Fibroblast of gingiva (primary cell): ENCODE measurements at regions not wholly inside any gene's neighbourhood (a gene's known extent, or its start where the extent isn't known, plus 50 kb on each side); places are given as distances from the start of the nearest gene placed in this dataset.
"Not testable (repeated sequence)": the region's sequence is repeated elsewhere in the genome, so short reads cannot be mapped to it uniquely, and the experiment has no call there.

Source experiments
- DNase-seq: peaks from one replicate; pipeline ENCODE4 v3.0.0-alpha.2; 2011; ENCODE audit warnings: low read depth

DNA sequence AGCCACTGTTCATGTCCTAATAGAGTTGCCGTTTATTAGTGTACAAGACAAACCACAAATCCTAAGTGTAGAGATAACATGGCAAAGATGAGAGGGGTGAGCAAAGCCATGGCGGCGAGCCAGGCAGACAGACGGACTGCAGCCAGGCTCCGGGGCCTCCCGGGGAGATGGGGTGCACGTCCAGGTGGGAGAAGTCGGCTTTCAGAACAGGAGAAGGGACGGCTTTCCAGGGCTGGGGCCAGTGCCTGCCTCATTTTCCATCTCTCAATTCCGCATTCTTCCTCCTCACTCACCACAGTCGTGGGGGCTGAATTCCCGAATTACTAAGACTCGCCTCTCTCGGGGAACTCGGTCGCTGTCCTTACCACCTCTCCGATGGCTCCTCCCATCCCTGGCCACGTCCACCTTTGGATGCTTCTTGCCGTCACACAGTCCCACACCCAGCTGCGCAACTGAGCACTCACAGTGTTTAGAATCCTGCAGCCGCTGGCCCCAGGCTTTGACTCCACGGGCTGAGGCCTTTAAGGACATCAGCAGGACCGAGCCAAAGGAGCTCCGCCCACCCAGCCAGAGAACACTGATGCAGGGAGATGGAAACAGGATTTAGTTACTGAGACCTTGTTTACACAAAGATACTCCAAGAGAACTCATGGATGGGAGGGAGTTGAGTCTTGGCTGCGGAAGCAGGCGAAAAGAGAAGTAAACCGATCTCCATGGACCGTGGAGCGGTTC is 59.7 kb downstream of the RNF112 start:
- peak; percentile 61 for DNase-seq

DNA sequence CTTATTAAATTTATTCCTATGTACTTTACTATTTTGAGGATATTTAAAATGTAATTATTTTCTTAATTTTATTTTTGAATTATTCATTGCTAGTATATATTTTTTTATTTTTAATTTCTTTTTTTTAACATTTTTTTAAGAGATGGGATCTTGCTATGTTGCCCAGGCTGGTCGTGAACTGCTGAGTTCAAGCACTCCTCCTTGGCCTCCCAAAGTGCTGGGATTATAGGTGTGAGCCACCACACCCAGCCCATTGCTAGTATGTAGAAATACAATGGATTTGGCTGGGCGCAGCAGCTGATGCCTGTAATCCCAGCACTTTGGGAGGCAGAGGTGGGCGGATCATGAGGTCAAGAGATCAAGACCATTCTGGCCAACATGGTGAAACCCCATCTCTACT is 59.2 kb upstream of the SLC47A1 start:
- DNase-seq, result not testable (repeated sequence)

DNA sequence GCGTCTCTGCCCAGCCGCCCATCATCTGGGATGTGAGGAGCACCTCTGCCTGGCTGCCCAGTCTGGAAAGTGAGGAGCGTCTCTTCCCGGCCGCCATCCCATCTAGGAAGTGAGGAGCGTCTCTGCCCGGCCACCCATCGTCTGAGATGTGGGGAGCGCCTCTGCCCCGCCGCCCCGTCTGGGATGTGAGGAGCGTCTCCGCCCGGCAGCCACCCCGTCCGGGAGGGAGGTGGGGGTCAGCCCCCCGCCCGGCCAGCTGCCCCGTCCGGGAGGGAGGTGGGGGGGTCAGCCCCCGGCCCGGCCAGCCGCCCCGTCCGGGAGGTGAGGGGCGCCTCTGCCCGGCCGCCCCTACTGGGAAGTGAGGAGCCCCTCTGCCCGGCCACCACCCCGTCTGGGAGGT is 57.9 kb upstream of the SLC47A1 start:
- DNase-seq, result not testable (repeated sequence)

DNA sequence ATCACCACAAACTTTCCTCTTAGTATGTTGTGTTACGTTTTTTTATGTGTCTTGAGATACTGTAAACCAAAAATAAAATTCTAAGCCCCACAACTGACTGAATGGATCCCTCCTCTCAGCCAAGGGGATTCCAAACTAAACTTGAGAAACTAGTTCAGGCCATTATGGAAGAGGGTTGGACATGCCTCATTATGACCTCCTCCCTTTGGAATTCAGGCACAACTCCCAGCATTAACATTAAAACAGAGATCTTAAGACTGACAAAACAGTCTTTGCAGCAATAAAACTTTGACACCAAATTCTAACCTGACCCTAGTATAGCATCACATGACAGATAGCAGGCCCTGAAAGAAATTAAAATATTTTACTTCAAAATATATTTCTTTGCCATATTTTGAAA is 51.1 kb upstream of the SLC47A1 start:
- DNase-seq, result peak; percentile 39
